Activated T-cell treated with anti-CD3 and anti-CD28 coated beads, Interleukin-2, amount 50 U/mL, for 48 hours (primary cell): ENCODE measurements at regions not wholly inside any gene's neighbourhood (a gene's known extent, or its start where the extent isn't known, plus 50 kb on each side); places are given as distances from the start of the nearest gene placed in this dataset.

ENCODE experiments used
- DNase-seq, 2 experiments: peaks; one replicate each; pipeline ENCODE4 v3.0.0-alpha.2; 2020

- DNase-seq = no peak
Observed at GRCh38 chr4:30783751-30784150, 63.6 kb downstream of the PCDH7 start.

GRCh38 chr4:30789219-30789671, 69.1 kb downstream of the PCDH7 start:
- DNase-seq = no peak

- DNase-seq = no peak
Observed at GRCh38 chr4:30790123-30790522, 70.0 kb downstream of the PCDH7 start.

GRCh38 chr4:30790998-30791397, 70.8 kb downstream of the PCDH7 start:
- no peak for DNase-seq

GRCh38 chr4:30792601-30793000, 72.4 kb downstream of the PCDH7 start:
- no peak for DNase-seq

- no peak for DNase-seq
Observed at GRCh38 chr4:30801876-30802275, 81.7 kb downstream of the PCDH7 start.

GRCh38 chr4:30802622-30803323, 82.6 kb downstream of the PCDH7 start:
- no peak for DNase-seq

GRCh38 chr4:30808276-30808675, 88.1 kb downstream of the PCDH7 start:
- no peak for DNase-seq

- DNase-seq = no peak
Observed at GRCh38 chr4:30811296-30811695, 91.1 kb downstream of the PCDH7 start.

GRCh38 chr4:30815685-30816084, 95.5 kb downstream of the PCDH7 start:
- no peak for DNase-seq

GRCh38 chr4:30817447-30817846, 97.3 kb downstream of the PCDH7 start:
- DNase-seq = no peak

- DNase-seq = no peak
Observed at GRCh38 chr4:30818541-30818940, 98.4 kb downstream of the PCDH7 start.

GRCh38 chr4:30821275-30821674, 101.1 kb downstream of the PCDH7 start:
- no peak for DNase-seq

GRCh38 chr4:30821859-30822612, 101.9 kb downstream of the PCDH7 start:
- no peak for DNase-seq

- DNase-seq = no peak
Observed at GRCh38 chr4:30822911-30823551, 102.9 kb downstream of the PCDH7 start.

GRCh38 chr4:30825008-30825770, 105.0 kb downstream of the PCDH7 start:
- DNase-seq = no peak

- DNase-seq = no peak
Observed at GRCh38 chr4:30828264-30828926, 108.2 kb downstream of the PCDH7 start.

GRCh38 chr4:30832639-30833038, 112.5 kb downstream of the PCDH7 start:
- DNase-seq = no peak

- no peak for DNase-seq
Observed at GRCh38 chr4:30833206-30833605, 113.0 kb downstream of the PCDH7 start.

- DNase-seq = no peak
Observed at GRCh38 chr4:30835044-30835443, 114.9 kb downstream of the PCDH7 start.

- DNase-seq = no peak
Observed at GRCh38 chr4:30836231-30836630, 116.1 kb downstream of the PCDH7 start.

- DNase-seq = no peak
Observed at GRCh38 chr4:30837131-30837539, 117.0 kb downstream of the PCDH7 start.

- DNase-seq = no peak
Observed at GRCh38 chr4:30837861-30838260, 117.7 kb downstream of the PCDH7 start.
